ENCODE measurements at regions not wholly inside any gene's neighbourhood (a gene's known extent, or its start where the extent isn't known, plus 50 kb on each side); places are given as distances from the start of the nearest gene placed in this dataset.

GRCh38 chr6:81309811-81310210 lies 442.7 kb downstream of the TENT5A start:
- TF ChIP-seq CTCF (IDR thresholded peaks at IDR 0.05): no peak
- Histone ChIP-seq H3K4me1 (no peaks in the 10 kb centered on the region), H3K9me3 (peaks cover 0 to 19% of the 10 kb centered on the region in 2 donors), H3K36me3 (no peaks in the 10 kb centered on the region), H3K4me3 (no peak overlapping the region), H3K27ac (no peak overlapping the region), H3K27me3 (no peaks in the 10 kb centered on the region)
- intact Hi-C loops (cut with DNase I): no loop called here
- no peak for DNase-seq (ENCODE audit: low spot score in 2 of 2)

- intact Hi-C loops (cut with DNase I): no loop called here
- H3K27ac ChIP-seq: no peak overlapping the region
- H3K4me3 ChIP-seq: no peak overlapping the region
- H3K9me3 ChIP-seq: peaks cover 0 to 8% of the 10 kb centered on the region in 2 donors
- no peak for DNase-seq (ENCODE audit: low spot score in 2 of 2)
- H3K27me3 ChIP-seq: no peaks in the 10 kb centered on the region
- H3K4me1 ChIP-seq: no peaks in the 10 kb centered on the region
- TF ChIP-seq CTCF (IDR thresholded peaks at IDR 0.05): no peak
- H3K36me3 ChIP-seq: no peaks in the 10 kb centered on the region
These were observed 443.8 kb downstream of the TENT5A start for GRCh38 chr6:81308577-81309279.

GRCh38 chr6:81307651-81308214 lies 444.7 kb downstream of the TENT5A start:
- no peak for TF ChIP-seq CTCF (IDR thresholded peaks at IDR 0.05)
- Histone ChIP-seq H3K27ac (no peak overlapping the region), H3K36me3 (no peaks in the 10 kb centered on the region), H3K9me3 (no peaks in the 10 kb centered on the region), H3K4me1 (no peaks in the 10 kb centered on the region), H3K4me3 (no peak overlapping the region), H3K27me3 (no peaks in the 10 kb centered on the region)
- intact Hi-C loops (cut with DNase I): no loop called here
- no peak for DNase-seq (ENCODE audit: low spot score in 2 of 2)

- no peak for DNase-seq (ENCODE audit: low spot score in 2 of 2)
- H3K27me3 ChIP-seq: no peaks in the 10 kb centered on the region
- H3K36me3 ChIP-seq: no peaks in the 10 kb centered on the region
- no peak overlapping the region for H3K27ac ChIP-seq
- intact Hi-C loops (cut with DNase I): no loop called here
- no peaks in the 10 kb centered on the region for H3K9me3 ChIP-seq
- no peak overlapping the region for H3K4me3 ChIP-seq
- no peak for TF ChIP-seq CTCF (IDR thresholded peaks at IDR 0.05)
- no peaks in the 10 kb centered on the region for H3K4me1 ChIP-seq
These were observed 448.0 kb downstream of the TENT5A start for GRCh38 chr6:81304466-81304865.

- H3K9me3 ChIP-seq: no peaks in the 10 kb centered on the region
- no peaks in the 10 kb centered on the region for H3K36me3 ChIP-seq
- no peaks in the 10 kb centered on the region for H3K4me1 ChIP-seq
- H3K27ac ChIP-seq: no peak overlapping the region
- intact Hi-C loops (cut with DNase I): no loop called here
- no peak for DNase-seq (ENCODE audit: low spot score in 2 of 2)
- H3K27me3 ChIP-seq: no peaks in the 10 kb centered on the region
- no peak overlapping the region for H3K4me3 ChIP-seq
- TF ChIP-seq CTCF (IDR thresholded peaks at IDR 0.05): no peak
These were observed 451.5 kb downstream of the TENT5A start for GRCh38 chr6:81300961-81301360.
